HCEC 1CT (cell line): ENCODE measurements at regions not wholly inside any gene's neighbourhood (a gene's known extent, or its start where the extent isn't known, plus 50 kb on each side); places are given as distances from the start of the nearest gene placed in this dataset.

Experiments
- DNase-seq: peaks from one replicate; pipeline ENCODE4 v3.0.0-alpha.2; 2017

DNA sequence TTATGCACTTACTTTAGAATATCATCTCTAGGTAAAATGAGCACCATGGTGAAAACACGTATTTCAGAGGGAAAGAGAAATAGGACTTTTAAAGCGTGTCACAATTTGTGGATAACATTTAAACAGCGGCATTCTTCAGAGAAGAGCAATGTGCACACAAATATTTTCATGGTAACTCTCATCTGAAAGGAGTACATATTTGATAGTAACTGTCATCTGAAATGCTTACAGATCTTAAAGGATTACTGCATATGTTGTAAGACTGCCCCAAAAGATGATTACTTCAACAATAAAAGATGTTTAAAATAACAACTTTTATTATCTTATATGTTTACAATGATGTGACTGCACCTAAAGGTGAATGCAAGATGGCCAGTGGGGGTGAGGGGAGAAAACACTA is 408.8 kb downstream of the PLA2G4A start:
- DNase-seq = peak; percentile 87

DNA sequence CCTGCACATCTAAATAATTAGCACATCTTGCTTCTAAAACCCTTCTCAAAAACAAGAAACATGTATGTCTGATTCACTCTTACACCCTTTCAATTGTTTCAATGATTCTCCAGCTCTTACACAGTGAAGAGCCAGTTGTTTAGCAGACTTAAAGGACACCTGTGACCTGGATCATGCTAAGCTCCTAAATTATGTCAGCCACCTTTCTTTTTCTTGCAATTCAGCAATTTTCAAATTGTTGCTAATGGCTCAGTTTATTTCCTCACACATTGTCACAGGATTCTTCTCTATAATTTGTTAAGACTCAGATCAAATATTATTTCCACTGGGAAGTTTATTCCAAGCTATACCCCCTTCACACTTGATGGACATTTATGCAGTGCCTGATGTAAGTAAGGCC is 413.2 kb downstream of the PLA2G4A start:
- DNase-seq = no peak

DNA sequence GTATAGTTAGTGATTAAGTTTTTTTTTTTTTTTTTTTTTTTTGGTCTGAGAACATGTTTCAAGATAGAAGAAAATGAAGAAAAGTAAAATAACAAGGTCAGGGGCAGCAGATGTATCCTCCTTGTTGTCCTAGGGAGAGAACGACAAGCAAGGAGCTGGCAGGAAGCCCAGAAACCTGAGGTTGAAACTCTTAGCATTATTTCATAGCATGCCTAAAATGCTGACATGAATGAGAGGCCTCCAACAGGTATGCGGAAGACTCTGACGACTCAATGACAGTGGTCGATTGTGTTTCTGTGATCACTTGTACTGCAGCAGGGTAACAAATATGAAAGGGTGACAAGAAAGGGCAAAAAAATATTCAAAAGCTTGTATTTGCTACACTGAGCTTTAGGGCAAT is 415.9 kb downstream of the PLA2G4A start:
- no peak for DNase-seq

DNA sequence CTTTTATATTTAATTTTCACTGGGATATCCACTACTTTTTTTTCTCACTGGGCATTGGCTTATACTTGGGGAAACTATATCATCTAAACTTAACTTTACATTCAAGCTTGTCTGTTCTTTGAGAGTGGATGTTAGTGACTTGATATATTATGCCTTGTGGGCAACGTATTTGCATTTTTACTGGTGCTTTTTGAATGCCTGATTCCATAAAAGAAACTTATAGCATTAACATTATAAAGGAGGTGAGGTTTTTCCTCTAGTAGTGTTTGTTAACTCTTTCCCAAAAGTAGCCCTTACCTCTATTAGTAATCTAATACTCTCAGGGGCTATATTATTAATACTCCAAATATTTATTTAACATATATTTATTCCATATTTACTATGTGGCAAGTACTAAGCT is 416.5 kb downstream of the PLA2G4A start:
- no peak for DNase-seq

DNA sequence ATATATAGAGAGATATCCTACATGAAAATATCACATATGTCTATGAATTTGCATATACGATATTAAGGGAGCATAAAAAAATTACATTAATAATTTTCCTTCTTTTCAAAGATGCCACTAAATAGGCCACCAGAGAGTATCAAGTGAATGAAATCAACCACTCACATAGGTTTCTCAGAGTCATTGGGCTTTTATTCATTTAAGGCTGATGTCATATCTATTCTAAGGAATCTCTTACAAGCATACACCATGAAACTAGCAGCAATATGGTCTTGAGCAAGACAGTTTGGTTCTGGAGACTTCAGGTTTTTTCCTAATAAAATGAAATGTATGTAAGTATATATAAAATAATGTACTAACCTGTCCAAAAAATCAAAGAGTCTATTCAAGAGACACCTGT is 420.4 kb downstream of the PLA2G4A start:
- no peak for DNase-seq

DNA sequence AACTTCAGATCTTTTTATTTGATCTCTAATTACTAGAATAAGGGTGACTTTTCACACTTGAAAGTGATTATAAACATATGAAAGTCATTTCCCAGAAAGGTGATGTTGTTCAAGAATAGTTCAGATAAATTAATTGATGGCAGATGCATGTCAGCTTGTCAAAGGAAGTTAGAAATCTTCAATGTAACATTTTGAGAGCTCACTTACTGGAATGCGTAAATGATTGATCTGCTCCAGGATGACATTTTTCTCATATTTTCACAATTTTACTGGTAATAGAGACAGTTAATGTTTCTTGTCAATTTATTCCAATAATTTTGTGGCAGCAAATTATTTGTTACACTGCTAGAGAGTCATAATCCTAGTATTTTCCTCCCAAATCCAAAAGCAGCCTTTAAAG is 424.2 kb downstream of the PLA2G4A start:
- DNase-seq = no peak

- peak; percentile 52 for DNase-seq
These were observed 428.7 kb downstream of the PLA2G4A start for GRCh38 chr1:187257476-187257875.

GRCh38 chr1:187261637-187262036 is 432.9 kb downstream of the PLA2G4A start:
- no peak for DNase-seq

- DNase-seq = no peak
These were observed 434.0 kb downstream of the PLA2G4A start for GRCh38 chr1:187262731-187263130.

DNA sequence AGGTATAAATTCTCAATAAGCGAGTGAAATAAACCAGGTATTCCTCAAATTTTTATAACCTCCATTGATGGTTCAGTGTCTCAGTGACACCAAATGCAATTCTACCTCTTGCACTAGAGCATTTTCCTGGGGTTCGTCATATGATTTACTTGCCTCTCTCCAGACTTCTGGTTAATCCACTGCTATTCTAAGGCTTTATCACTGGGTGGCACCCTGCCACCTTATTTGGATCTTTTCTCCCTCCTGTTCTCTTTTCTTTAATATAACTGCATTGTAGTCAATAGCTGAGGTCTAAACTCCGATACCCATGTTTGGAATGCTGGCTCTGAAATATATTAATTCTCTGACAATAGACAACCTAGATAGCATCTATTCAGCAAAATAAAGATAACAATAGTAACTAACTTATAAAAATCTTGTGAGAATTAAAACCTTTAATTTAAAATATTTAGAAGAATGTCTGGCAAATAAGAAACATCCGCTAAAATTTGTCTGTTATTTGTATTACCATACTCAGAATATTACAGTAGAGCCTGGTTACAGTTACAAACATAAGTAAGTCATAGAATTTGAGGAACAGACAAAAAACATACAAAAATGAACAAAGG is 436.4 kb downstream of the PLA2G4A start:
- peak; percentile 86 for DNase-seq

GRCh38 chr1:187266051-187266450 is 437.3 kb downstream of the PLA2G4A start:
- no peak for DNase-seq

GRCh38 chr1:187267827-187268226 is 439.1 kb downstream of the PLA2G4A start:
- no peak for DNase-seq

DNA sequence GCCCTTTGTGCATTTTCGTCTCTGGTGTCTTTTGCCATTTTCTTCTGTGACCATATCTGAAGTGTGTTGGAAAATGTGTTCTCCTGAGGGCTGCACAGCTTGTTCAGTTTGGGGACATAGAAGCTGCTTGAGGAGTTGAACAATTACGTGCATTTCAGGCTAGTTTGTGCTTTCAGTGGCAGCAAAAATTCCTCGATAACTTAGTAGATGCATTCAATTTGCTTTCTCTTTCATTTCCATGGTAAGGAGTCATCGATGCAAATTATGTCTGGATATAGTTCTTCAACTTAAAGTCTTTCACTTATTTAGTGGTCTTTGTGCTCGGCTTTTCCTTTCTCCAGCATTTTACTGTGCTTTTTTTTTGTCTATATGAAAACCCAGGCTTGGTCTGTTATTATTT is 441.5 kb downstream of the PLA2G4A start:
- peak; percentile 42 for DNase-seq

GRCh38 chr1:187275346-187275745 is 446.6 kb downstream of the PLA2G4A start:
- no peak for DNase-seq

- no peak for DNase-seq
These were observed 447.3 kb downstream of the PLA2G4A start for GRCh38 chr1:187275985-187276575.

GRCh38 chr1:187276677-187277076 is 447.9 kb downstream of the PLA2G4A start:
- DNase-seq = no peak

- DNase-seq = no peak
These were observed 451.3 kb downstream of the PLA2G4A start for GRCh38 chr1:187280031-187280430.

GRCh38 chr1:187281085-187281484 is 452.3 kb downstream of the PLA2G4A start:
- DNase-seq = no peak

DNA sequence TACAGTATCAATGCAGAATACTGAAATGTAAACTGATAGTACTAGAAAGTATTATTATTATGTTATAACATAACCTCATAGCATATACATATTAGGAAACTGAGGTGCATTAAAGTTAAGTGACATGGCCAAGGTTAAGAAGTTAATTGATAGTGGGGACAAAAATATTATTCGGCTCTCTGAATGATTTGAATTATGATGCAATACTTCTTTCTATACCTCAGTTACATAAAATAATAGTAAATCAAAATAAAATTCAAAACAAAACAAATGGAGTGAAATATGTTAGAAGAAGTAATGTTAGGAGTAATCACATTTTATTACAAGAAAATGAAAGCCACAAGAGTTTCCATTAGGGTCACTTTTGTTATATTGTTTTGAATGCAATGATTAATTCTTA is 455.2 kb downstream of the PLA2G4A start:
- DNase-seq = no peak

- no peak for DNase-seq
These were observed 465.9 kb downstream of the PLA2G4A start for GRCh38 chr1:187294421-187295201.

- DNase-seq = no peak
These were observed 471.3 kb downstream of the PLA2G4A start for GRCh38 chr1:187300081-187300480.

DNA sequence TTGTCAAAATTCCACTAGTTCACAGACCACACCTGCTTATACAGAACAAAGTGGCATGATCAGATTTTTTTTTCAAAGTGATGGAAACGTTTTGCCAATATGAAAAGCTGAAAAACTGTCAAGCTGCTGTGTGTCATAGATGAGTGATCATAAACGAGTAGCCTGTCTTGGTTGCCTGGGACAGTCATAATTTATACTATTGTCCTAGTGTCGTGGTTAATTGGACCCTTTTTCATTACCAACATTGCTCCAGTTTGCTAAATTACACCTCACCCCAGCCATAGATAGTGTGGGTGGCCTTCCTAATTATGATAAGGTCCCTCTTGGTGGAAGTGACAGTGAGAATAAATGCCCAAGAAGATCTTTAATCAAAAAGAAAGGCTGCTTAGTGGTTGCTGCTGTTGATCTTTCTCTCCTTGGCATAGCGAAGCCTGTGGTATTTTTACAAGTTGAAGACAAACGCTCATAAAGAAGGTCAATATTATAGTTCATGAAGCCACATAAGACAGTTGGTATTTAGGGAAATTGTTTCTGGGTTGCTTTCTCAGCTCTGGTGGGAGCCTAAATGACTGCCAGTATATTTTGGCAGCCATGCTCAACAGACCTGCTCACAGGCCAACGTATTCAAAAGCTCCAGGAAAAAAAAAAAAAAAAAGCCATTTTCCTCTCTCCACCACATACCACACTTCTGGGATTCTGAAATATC is 478.1 kb downstream of the PLA2G4A start:
- no peak for DNase-seq

- peak; percentile 35 for DNase-seq
These were observed 481.4 kb downstream of the PLA2G4A start for GRCh38 chr1:187310038-187310631.
